Pancreas (tissue), 10 donors: ENCODE measurements at regions not wholly inside any gene's neighbourhood (a gene's known extent, or its start where the extent isn't known, plus 50 kb on each side); places are given as distances from the start of the nearest gene placed in this dataset.

Experiments
- ATAC-seq, 4 donors: fragments of 200-7000 bp; cut with Tn5 transposase; one replicate each; pipeline versions ENCODE4 v1.8.0 to v1.9.1; 2020; ENCODE audit warnings: mild to moderate bottlenecking in 4 of 4, moderate library complexity in 4 of 4
- DNase-seq, 6 donors: peaks; one replicate each; pipeline ENCODE4 v3.0.0-alpha.2; 2020
- FAIRE-seq: peaks from 2 replicates; lab custom pipeline; 2012; peaks lifted over from hg19 to GRCh38; lab: Jason Lieb, UNC
- H3K27ac ChIP-seq, 4 donors: fragments of 200-600 bp; sonication (generic); 1 replicate in 3 of 4; 2 replicates in 1 of 4; pipeline versions ENCODE4 v1.5.0 to v1.8.0; 2020
- H3K27me3 ChIP-seq, 4 donors: fragments of 200-600 bp; one replicate each; pipeline ENCODE4 v1.8.0; 2021
- H3K36me3 ChIP-seq, 3 donors: fragments of 200-600 bp; sonication (generic) in 1 of 3; one replicate each; pipeline versions ENCODE4 v1.5.0 to v1.8.0; 2020 to 2021
- H3K4me1 ChIP-seq, 3 donors: fragments of 200-600 bp; one replicate each; pipeline ENCODE4 v1.8.0; 2021
- H3K4me3 ChIP-seq, 4 donors: fragments of 200-600 bp; sonication (generic) in 2 of 4; one replicate each; pipeline versions ENCODE4 v1.5.0 to v1.8.0; 2020 to 2021
- H3K9me3 ChIP-seq, 4 donors: fragments of 200-600 bp; one replicate each; pipeline ENCODE4 v1.8.0; 2021
- CTCF ChIP-seq, 4 donors: fragments of 200-600 bp; sonication (generic) in 3 of 4; IDR thresholded peaks; one replicate each; pipeline versions ENCODE4 v1.5.0 to v1.8.0; 2021; ENCODE audit warnings: antibody characterized with exemption in 4 of 4
- WGBS, 2 donors: extraction: QIAGEN DNeasy Blood & Tissue Kit; methylation state at CpG; one replicate each; pipeline ENCODE4 v1.1.7; 2013; 5-methylcytosine and 5-hydroxymethylcytosine counted together
- intact Hi-C, 3 donors: fragments of 100-400 bp; cut with DNase I; formaldehyde crosslinking; loops; one replicate each; pipeline versions ENCODE4 v1.11.1 to v1.14.2; 2022
- donor health status: healthy with polysubstance abuse.
- donor health status: DM: no; HTN: no; CAD: no; lungs with moderate emphysema.
- donor health status: DM: no; HTN: no; CAD: no.
- donor health status: control.
- donor health status: control.
- donor health status: Bipolar disorder and iron deficiency.
- donor health status: DM: yes; HTN: yes; CAD: no.
- donor health status: DM: no; HTN: no; CAD: no.
- donor health status: DM: no; HTN: no; CAD: no.
- donor health status: DM: yes; HTN: yes; CAD: no.

DNA sequence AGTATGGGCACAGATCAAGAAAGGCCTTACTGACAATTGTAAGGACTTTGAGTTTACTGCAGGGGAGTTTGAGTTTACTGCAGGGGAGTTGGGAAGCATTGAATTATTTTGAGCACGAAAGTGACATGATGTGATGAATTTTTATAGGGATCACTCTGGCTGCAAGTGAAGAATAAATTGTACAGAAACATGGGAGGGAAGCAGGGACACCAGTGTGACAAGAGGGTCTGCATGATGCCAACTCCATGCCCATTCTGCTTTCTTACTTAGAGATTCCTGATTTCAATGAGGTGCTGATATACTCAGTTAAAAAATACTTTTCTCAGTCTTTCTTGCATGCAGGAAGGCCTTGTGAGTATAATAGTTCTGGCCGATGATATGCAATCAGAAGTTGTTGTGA lies 234.4 kb downstream of the CENPF start:
- no peak for ATAC-seq
- 53 to 77% methylated on average over 2 of the region's 2 CpGs for WGBS, 2 donors
- Histone ChIP-seq H3K4me1 (no peaks in the 10 kb centered on the region), H3K36me3 (no peaks in the 10 kb centered on the region), H3K27me3 (no peaks in the 10 kb centered on the region), H3K27ac (no peak overlapping the region), H3K9me3 (no peaks in the 10 kb centered on the region), H3K4me3 (no peak overlapping the region)
- no peak for FAIRE-seq
- no peak for TF ChIP-seq CTCF (IDR thresholded peaks at IDR 0.05)
- intact Hi-C loops = no loop called here
- no peak for DNase-seq

DNA sequence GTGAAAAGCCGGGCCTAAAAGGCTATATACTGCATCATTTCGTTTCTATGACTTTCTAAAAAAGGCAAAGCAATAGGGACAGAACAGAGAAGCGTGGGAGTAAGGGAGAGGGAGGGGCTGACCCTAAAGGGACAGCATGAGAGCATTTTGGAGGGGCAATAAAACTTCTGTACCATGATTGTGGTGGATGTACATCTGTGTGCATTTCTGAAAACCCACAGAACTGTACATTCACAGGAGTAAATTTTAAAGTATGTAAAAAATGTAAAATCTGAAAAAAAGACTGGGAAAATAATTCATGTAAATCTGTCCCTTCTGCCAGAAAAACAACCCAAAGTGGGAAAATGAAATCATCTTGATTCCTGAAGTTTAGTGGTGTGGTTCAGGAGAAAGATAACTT lies 235.4 kb downstream of the CENPF start:
- no peak for TF ChIP-seq CTCF (IDR thresholded peaks at IDR 0.05)
- no peaks in the 10 kb centered on the region for H3K4me1 ChIP-seq
- no peak for ATAC-seq
- no peaks in the 10 kb centered on the region for H3K36me3 ChIP-seq
- intact Hi-C loops = no loop called here
- 48 to 50% methylated on average over 3 of the region's 3 CpGs for WGBS, 2 donors
- H3K4me3 ChIP-seq = no peak overlapping the region
- no peak overlapping the region for H3K27ac ChIP-seq
- no peaks in the 10 kb centered on the region for H3K27me3 ChIP-seq
- no peaks in the 10 kb centered on the region for H3K9me3 ChIP-seq
- no peak for DNase-seq
- FAIRE-seq = no peak

GRCh38 chr1:214840356-214840755 lies 237.4 kb downstream of the CENPF start:
- no peaks in the 10 kb centered on the region for H3K27me3 ChIP-seq
- 36 to 45% methylated on average over 3 of the region's 3 CpGs for WGBS, 2 donors
- DNase-seq = no peak
- intact Hi-C loops = no loop called here
- no peak overlapping the region for H3K4me3 ChIP-seq
- H3K4me1 ChIP-seq = no peaks in the 10 kb centered on the region
- ATAC-seq = no peak
- no peaks in the 10 kb centered on the region for H3K9me3 ChIP-seq
- TF ChIP-seq CTCF (IDR thresholded peaks at IDR 0.05) = no peak
- H3K36me3 ChIP-seq = no peaks in the 10 kb centered on the region
- no peak for FAIRE-seq
- H3K27ac ChIP-seq = no peak overlapping the region

- Histone ChIP-seq H3K36me3 (no peaks in the 10 kb centered on the region), H3K4me1 (no peaks in the 10 kb centered on the region), H3K9me3 (no peaks in the 10 kb centered on the region), H3K4me3 (no peak overlapping the region), H3K27ac (no peak overlapping the region), H3K27me3 (no peaks in the 10 kb centered on the region)
- intact Hi-C loops = no loop called here
- DNase-seq (no peak), ATAC-seq (no peak), FAIRE-seq (no peak)
- 57 to 62% methylated on average over 2 of the region's 2 CpGs for WGBS, 2 donors
- TF ChIP-seq CTCF (IDR thresholded peaks at IDR 0.05) = no peak
Measured at GRCh38 chr1:214842856-214843255, 239.7 kb upstream of the KCNK2 start.

DNA sequence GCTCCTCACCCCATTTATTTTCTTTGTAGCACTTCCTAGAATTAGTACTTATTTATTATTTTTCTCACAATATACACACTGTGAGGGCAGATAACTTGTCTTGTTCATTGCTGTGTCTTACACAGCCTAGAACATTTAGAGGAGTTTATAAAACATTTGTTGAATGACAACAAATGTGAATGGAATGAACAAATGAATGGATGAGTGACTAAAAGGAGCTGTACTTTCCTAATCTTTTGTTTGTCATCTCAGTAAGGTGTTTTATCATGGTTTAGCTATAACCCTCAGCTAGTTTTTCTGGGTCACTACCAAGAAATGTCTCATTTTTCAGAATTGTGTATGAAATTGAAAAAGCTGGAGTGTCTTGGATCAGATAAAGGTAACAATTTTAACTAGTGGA lies 239.3 kb upstream of the KCNK2 start:
- Histone ChIP-seq H3K4me1 (no peaks in the 10 kb centered on the region), H3K4me3 (no peak overlapping the region), H3K9me3 (no peaks in the 10 kb centered on the region), H3K27ac (no peak overlapping the region), H3K27me3 (no peaks in the 10 kb centered on the region), H3K36me3 (no peaks in the 10 kb centered on the region)
- intact Hi-C loops = no loop called here
- no peak for FAIRE-seq
- no peak for DNase-seq
- no peak for ATAC-seq
- TF ChIP-seq CTCF (IDR thresholded peaks at IDR 0.05) = no peak
